ENCODE measurements at regions not wholly inside any gene's neighbourhood (a gene's known extent, or its start where the extent isn't known, plus 50 kb on each side); places are given as distances from the start of the nearest gene placed in this dataset.

GRCh38 chr11:92607969-92608722 is 361.3 kb upstream of the MTNR1B start:
- TF ChIP-seq CTCF (IDR thresholded peaks at IDR 0.05) = no peak
- TF ChIP-seq POLR2A (IDR thresholded peaks at IDR 0.05) = no peak

Measured in heart left ventricle (tissue), 13 donors.